Gastrocnemius medialis (tissue), 4 donors: ENCODE measurements at regions not wholly inside any gene's neighbourhood (a gene's known extent, or its start where the extent isn't known, plus 50 kb on each side); places are given as distances from the start of the nearest gene placed in this dataset.

Experiments used
- CTCF ChIP-seq, 5 experiments: fragments of 450-650 bp in 3 of 5; fragments of 200-600 bp in 2 of 5; sonication (generic) in 2 of 5; IDR thresholded peaks in 4 of 5; conservative IDR thresholded peaks in 1 of 5; 1 replicate in 4 of 5; 2 replicates in 1 of 5; pipeline ENCODE4 v1.5.1; 2016 to 2019; ENCODE audit warnings: antibody characterized with exemption in 5 of 5, mild to moderate bottlenecking in 3 of 5, moderate library complexity in 3 of 5
- POLR2A ChIP-seq, 2 donors: fragments of 450-650 bp; IDR thresholded peaks; one replicate each; pipeline ENCODE4 v1.6.1; 2017; ENCODE audit warnings: antibody characterized with exemption in 2 of 2, mild to moderate bottlenecking in 2 of 2, moderate library complexity in 2 of 2

GRCh38 chr12:54773593-54773992 is 80.7 kb upstream of the MUCL1 start:
- TF ChIP-seq CTCF (IDR thresholded peaks at IDR 0.05 in 4 of 5, conservative IDR thresholded peaks at IDR 0.05 in 1 of 5) (no peak), POLR2A (IDR thresholded peaks at IDR 0.05) (no peak)
